ENCODE measurements at regions not wholly inside any gene's neighbourhood (a gene's known extent, or its start where the extent isn't known, plus 50 kb on each side); places are given as distances from the start of the nearest gene placed in this dataset.
A peak's percentile ranks its signal among the peaks of the same experiment; 100 is the strongest.

GRCh38 chr5:60374409-60374808 is 325.6 kb downstream of the DEPDC1B start:
- DNase-seq (ENCODE audit: low spot score), result no peak

GRCh38 chr5:60372786-60373185 is 327.2 kb downstream of the DEPDC1B start:
- no peak for DNase-seq (ENCODE audit: low spot score)

GRCh38 chr5:60371065-60371464 is 328.9 kb downstream of the DEPDC1B start:
- DNase-seq (ENCODE audit: low spot score), result no peak

- DNase-seq (ENCODE audit: low spot score), result no peak
These were observed 329.5 kb downstream of the DEPDC1B start for GRCh38 chr5:60370508-60370907.

- DNase-seq (ENCODE audit: low spot score), result no peak
These were observed 330.6 kb downstream of the DEPDC1B start for GRCh38 chr5:60369391-60369790.

- no peak for DNase-seq (ENCODE audit: low spot score)
These were observed 331.9 kb downstream of the DEPDC1B start for GRCh38 chr5:60368100-60368499.

- no peak for DNase-seq (ENCODE audit: low spot score)
These were observed 333.5 kb downstream of the DEPDC1B start for GRCh38 chr5:60366489-60366888.

- no peak for DNase-seq (ENCODE audit: low spot score)
These were observed 335.0 kb downstream of the DEPDC1B start for GRCh38 chr5:60365001-60365400.

GRCh38 chr5:60362158-60362557 is 337.8 kb downstream of the DEPDC1B start:
- no peak for DNase-seq (ENCODE audit: low spot score)

- no peak for DNase-seq (ENCODE audit: low spot score)
These were observed 339.6 kb downstream of the DEPDC1B start for GRCh38 chr5:60360355-60360754.

GRCh38 chr5:60357302-60357701 is 342.7 kb downstream of the DEPDC1B start:
- DNase-seq (ENCODE audit: low spot score), result no peak

- DNase-seq (ENCODE audit: low spot score), result no peak
These were observed 343.2 kb downstream of the DEPDC1B start for GRCh38 chr5:60356745-60357144.

GRCh38 chr5:60355181-60355580 is 344.8 kb downstream of the DEPDC1B start:
- no peak for DNase-seq (ENCODE audit: low spot score)

GRCh38 chr5:60354311-60354710 is 345.7 kb downstream of the DEPDC1B start:
- no peak for DNase-seq (ENCODE audit: low spot score)

- no peak for DNase-seq (ENCODE audit: low spot score)
These were observed 346.9 kb downstream of the DEPDC1B start for GRCh38 chr5:60352992-60353599.

- no peak for DNase-seq (ENCODE audit: low spot score)
These were observed 349.2 kb downstream of the DEPDC1B start for GRCh38 chr5:60350794-60351193.

- no peak for DNase-seq (ENCODE audit: low spot score)
These were observed 350.0 kb downstream of the DEPDC1B start for GRCh38 chr5:60349891-60350415.

- no peak for DNase-seq (ENCODE audit: low spot score)
These were observed 353.6 kb downstream of the DEPDC1B start for GRCh38 chr5:60346393-60346792.

GRCh38 chr5:60343102-60343501 is 356.9 kb downstream of the DEPDC1B start:
- no peak for DNase-seq (ENCODE audit: low spot score)

GRCh38 chr5:60340965-60341471 is 358.9 kb downstream of the DEPDC1B start:
- no peak for DNase-seq (ENCODE audit: low spot score)

GRCh38 chr5:60340326-60340725 is 359.6 kb downstream of the DEPDC1B start:
- no peak for DNase-seq (ENCODE audit: low spot score)

GRCh38 chr5:60339691-60340201 is 360.2 kb downstream of the DEPDC1B start:
- peak; percentile 50 for DNase-seq (ENCODE audit: low spot score)

GRCh38 chr5:60338846-60339245 is 361.1 kb downstream of the DEPDC1B start:
- no peak for DNase-seq (ENCODE audit: low spot score)

GRCh38 chr5:60336491-60336890 is 363.5 kb downstream of the DEPDC1B start:
- no peak for DNase-seq (ENCODE audit: low spot score)

Measured in putamen (tissue), 1 donor.